ENCODE measurements at regions not wholly inside any gene's neighbourhood (a gene's known extent, or its start where the extent isn't known, plus 50 kb on each side); places are given as distances from the start of the nearest gene placed in this dataset.

GRCh38 chr18:52140986-52141385 lies 199.0 kb upstream of the DCC start:
- TF ChIP-seq YBX1 (IDR thresholded peaks at IDR 0.05) = no peak
- TF ChIP-seq, protein P1, sequence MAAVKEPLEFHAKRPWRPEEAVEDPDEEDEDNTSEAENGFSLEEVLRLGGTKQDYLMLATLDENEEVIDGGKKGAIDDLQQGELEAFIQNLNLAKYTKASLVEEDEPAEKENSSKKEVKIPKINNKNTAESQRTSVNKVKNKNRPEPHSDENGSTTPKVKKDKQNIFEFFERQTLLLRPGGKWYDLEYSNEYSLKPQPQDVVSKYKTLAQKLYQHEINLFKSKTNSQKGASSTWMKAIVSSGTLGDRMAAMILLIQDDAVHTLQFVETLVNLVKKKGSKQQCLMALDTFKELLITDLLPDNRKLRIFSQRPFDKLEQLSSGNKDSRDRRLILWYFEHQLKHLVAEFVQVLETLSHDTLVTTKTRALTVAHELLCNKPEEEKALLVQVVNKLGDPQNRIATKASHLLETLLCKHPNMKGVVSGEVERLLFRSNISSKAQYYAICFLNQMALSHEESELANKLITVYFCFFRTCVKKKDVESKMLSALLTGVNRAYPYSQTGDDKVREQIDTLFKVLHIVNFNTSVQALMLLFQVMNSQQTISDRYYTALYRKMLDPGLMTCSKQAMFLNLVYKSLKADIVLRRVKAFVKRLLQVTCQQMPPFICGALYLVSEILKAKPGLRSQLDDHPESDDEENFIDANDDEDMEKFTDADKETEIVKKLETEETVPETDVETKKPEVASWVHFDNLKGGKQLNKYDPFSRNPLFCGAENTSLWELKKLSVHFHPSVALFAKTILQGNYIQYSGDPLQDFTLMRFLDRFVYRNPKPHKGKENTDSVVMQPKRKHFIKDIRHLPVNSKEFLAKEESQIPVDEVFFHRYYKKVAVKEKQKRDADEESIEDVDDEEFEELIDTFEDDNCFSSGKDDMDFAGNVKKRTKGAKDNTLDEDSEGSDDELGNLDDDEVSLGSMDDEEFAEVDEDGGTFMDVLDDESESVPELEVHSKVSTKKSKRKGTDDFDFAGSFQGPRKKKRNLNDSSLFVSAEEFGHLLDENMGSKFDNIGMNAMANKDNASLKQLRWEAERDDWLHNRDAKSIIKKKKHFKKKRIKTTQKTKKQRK (IDR thresholded peaks at IDR 0.05; ENCODE audit: low read depth, low read length) = no peak
- TF ChIP-seq, protein P2, sequence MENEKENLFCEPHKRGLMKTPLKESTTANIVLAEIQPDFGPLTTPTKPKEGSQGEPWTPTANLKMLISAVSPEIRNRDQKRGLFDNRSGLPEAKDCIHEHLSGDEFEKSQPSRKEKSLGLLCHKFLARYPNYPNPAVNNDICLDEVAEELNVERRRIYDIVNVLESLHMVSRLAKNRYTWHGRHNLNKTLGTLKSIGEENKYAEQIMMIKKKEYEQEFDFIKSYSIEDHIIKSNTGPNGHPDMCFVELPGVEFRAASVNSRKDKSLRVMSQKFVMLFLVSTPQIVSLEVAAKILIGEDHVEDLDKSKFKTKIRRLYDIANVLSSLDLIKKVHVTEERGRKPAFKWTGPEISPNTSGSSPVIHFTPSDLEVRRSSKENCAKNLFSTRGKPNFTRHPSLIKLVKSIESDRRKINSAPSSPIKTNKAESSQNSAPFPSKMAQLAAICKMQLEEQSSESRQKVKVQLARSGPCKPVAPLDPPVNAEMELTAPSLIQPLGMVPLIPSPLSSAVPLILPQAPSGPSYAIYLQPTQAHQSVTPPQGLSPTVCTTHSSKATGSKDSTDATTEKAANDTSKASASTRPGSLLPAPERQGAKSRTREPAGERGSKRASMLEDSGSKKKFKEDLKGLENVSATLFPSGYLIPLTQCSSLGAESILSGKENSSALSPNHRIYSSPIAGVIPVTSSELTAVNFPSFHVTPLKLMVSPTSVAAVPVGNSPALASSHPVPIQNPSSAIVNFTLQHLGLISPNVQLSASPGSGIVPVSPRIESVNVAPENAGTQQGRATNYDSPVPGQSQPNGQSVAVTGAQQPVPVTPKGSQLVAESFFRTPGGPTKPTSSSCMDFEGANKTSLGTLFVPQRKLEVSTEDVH (IDR thresholded peaks at IDR 0.05; ENCODE audit: low read depth, partially characterized antibody) = no peak
- TF ChIP-seq, protein P3, sequence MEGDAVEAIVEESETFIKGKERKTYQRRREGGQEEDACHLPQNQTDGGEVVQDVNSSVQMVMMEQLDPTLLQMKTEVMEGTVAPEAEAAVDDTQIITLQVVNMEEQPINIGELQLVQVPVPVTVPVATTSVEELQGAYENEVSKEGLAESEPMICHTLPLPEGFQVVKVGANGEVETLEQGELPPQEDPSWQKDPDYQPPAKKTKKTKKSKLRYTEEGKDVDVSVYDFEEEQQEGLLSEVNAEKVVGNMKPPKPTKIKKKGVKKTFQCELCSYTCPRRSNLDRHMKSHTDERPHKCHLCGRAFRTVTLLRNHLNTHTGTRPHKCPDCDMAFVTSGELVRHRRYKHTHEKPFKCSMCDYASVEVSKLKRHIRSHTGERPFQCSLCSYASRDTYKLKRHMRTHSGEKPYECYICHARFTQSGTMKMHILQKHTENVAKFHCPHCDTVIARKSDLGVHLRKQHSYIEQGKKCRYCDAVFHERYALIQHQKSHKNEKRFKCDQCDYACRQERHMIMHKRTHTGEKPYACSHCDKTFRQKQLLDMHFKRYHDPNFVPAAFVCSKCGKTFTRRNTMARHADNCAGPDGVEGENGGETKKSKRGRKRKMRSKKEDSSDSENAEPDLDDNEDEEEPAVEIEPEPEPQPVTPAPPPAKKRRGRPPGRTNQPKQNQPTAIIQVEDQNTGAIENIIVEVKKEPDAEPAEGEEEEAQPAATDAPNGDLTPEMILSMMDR (IDR thresholded peaks at IDR 0.05 in 2 of 3, conservative IDR thresholded peaks at IDR 0.05 in 1 of 3; ENCODE audit: control insufficient read depth in 2 of 3, extremely low read depth in 1 of 3, insufficient read depth in 1 of 3, low read depth in 3 of 3, low read length in 3 of 3) = no peak
- no peak for TF ChIP-seq ZNF274 (IDR thresholded peaks at IDR 0.05; ENCODE audit: insufficient read depth, insufficient read length)
- no peak for TF ChIP-seq FOS (IDR thresholded peaks at IDR 0.05; ENCODE audit: borderline replicate concordance, extremely low read depth, insufficient read length)

Data from GM12878 (cell line).